HFF-Myc (cell line): ENCODE measurements at regions not wholly inside any gene's neighbourhood (a gene's known extent, or its start where the extent isn't known, plus 50 kb on each side); places are given as distances from the start of the nearest gene placed in this dataset.

Experiments used
- DNase-seq: peaks from one replicate; pipeline ENCODE4 v3.0.0-alpha.2; 2011; ENCODE audit warnings: low read depth; ENCODE audit errors: extremely low read depth
- H3K4me3 ChIP-seq: replicated peaks from 2 replicates; pipeline ENCODE4 v1.5.1; 2011; ENCODE audit warnings: low read depth, mild to moderate bottlenecking, control low read depth, low read length
- TF ChIP-seq, protein P1 (sequence below): IDR thresholded peaks from 2 replicates; pipeline ENCODE4 v1.5.1; 2012; ENCODE audit warnings: mild to moderate bottlenecking, low read depth, low read length, control low read depth; ENCODE audit errors: missing control alignments

DNA sequence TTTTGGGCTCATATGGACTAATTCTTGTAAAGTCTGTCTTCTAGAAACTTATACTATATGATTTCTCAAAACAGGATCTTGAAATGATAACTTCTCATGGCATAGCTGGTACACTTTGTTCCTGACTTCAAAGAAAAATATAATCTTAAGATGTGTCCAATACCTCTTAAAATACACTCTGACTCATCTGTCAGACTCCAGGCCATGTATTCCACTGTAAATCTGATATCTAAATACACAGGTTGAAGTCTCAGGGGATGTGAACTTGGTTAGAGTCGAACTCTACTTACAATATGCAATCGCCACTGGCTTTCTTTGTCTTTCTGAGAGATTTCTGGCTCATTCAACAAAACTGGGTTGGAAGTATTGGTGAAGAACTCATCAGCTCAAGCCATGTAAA, 99.8 kb downstream of the LACC1 start:
- TF ChIP-seq, protein P1, sequence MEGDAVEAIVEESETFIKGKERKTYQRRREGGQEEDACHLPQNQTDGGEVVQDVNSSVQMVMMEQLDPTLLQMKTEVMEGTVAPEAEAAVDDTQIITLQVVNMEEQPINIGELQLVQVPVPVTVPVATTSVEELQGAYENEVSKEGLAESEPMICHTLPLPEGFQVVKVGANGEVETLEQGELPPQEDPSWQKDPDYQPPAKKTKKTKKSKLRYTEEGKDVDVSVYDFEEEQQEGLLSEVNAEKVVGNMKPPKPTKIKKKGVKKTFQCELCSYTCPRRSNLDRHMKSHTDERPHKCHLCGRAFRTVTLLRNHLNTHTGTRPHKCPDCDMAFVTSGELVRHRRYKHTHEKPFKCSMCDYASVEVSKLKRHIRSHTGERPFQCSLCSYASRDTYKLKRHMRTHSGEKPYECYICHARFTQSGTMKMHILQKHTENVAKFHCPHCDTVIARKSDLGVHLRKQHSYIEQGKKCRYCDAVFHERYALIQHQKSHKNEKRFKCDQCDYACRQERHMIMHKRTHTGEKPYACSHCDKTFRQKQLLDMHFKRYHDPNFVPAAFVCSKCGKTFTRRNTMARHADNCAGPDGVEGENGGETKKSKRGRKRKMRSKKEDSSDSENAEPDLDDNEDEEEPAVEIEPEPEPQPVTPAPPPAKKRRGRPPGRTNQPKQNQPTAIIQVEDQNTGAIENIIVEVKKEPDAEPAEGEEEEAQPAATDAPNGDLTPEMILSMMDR: no peak
- no peak overlapping the region for H3K4me3 ChIP-seq
- DNase-seq: no peak

DNA sequence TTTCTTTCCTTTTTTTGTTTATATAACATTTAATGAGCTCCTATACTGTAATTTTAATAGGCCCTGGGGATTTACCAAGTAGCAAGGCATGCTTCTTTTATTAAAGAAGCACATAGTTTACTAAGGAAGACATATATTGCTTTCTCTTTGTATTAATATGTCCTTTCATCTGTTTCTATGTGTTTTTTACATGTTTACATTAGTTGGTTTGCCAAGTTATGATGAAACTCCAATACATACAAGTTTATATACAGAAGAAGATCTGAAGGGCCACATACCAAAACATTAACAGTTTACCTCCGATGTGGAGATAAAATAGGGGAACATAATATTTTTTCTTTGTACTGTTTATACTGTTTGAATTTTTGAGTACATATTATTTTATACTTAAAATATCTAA, 100.9 kb downstream of the LACC1 start:
- DNase-seq: no peak
- no peak overlapping the region for H3K4me3 ChIP-seq
- TF ChIP-seq, protein P1: no peak

DNA sequence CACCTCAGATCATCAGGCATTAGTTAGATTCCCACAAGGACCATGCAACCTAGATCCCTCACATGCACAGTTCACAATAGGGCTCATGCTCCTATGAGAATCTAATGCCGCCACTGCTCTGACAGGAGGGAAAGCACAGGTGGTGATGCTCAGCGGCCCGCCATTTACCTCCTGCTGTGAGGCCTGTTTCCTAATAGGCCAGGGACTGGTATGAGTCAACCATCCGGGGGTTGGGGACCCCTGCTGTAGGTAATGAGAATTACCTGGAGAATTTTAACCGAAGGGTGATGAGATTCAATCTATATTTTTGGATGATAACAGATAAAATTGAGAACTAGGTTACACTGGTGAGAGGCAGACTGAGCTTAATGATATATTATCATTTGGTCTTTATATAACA, 101.4 kb downstream of the LACC1 start:
- H3K4me3 ChIP-seq: no peak overlapping the region
- TF ChIP-seq, protein P1: no peak
- no peak for DNase-seq

DNA sequence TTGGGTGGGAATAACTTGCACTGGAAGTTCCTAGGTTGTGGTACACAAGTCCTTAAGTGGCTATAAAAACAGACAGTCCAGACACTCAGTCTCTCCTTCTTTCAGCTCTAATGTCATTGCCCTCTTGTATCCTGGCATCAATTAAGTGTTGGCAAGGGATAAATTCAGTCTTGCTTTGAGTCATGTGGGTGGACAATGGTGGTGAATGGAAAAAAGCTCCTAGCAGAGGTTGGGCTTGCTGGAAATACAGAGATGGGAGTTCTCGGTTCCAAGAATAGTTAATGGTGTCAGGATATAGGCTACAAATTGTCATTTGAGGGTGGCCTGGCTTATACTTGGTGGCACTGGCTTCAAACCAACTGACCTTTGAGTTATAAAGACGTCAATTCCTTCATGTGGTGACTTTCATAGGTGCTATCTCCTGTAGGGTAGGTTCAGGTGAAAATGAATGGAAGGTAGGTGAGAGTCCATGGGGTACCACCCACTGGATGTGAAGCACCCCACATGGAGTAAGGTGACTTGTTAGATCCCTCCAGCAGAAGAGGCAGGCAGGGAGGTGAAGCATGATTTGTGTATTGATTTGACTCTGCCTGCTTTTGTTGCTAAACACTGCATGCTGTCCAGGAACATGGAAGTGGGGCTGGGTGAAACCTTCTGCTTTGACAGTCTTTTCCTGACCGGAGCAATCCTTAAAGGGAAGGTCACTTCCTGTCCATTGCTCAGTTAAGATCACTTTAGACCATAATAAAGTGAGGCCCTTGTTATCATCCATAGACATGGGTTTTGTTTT, 102.0 kb downstream of the LACC1 start:
- TF ChIP-seq, protein P1: no peak
- H3K4me3 ChIP-seq: no peak overlapping the region
- DNase-seq: no peak

DNA sequence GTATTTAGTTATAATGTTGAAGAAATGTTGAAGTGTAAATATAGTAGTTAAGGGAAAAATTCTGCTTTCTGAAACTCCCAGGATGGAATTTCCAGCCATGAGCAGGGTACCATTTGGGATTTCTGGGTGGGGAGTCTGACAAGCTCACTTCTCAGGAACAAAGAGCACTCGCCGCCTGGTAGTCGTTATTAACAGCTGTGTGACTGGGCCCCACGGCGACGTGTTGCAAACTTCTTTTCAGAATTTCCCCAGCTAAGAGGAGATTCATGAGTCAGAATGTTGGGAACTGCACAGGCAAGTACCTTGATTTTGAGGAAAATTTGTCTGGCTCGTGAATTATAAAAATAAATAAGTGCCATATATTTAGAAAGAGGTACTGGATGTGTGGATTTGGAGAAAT, 103.7 kb downstream of the LACC1 start:
- no peak for DNase-seq
- TF ChIP-seq, protein P1: no peak
- H3K4me3 ChIP-seq: no peak overlapping the region

DNA sequence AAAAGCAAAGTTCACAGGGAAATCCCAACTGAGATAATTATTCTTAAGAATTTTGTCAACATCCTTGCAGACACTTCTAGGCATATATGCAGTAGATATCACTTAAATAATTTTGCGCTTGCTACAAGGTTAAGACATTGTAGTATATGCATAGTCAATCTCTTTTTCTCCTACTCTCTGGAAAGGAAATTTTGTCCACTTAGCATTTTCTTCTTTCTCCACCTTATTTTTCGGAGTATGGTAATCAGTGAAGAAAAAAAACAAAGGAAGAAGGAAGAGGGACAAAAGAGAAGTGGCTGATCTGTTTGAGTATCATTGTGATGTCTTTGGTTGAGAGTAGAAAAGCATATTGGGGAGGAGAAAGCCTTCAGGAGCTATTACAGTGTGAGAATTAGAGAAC, 104.6 kb downstream of the LACC1 start:
- H3K4me3 ChIP-seq: no peak overlapping the region
- DNase-seq: no peak
- TF ChIP-seq, protein P1: no peak
